ENCODE measurements at regions not wholly inside any gene's neighbourhood (a gene's known extent, or its start where the extent isn't known, plus 50 kb on each side); places are given as distances from the start of the nearest gene placed in this dataset.

DNA sequence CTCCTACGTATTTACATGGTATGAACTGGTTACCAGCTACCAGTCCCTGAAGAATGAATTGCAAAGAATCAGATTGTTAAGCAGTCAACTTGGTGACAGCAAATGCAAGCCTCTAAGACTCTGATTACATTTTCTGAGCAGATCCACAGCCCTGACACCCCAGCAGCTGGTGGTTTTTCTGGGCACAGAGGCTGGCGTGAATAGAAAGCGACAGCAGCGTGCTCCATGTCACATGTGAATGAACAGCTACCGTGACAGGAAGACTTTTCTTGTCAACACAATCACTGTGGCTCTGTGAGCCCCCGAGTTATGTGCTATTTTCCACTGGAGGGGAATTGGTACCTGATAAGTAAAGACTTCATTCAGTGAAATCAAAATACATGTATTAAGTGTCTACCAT lies 93.2 kb upstream of the CBLN2 start:
- Histone ChIP-seq H3K79me2 (ENCODE audit: control insufficient read depth, insufficient read depth, low read length) (no peaks in the 10 kb centered on the region), H4K20me1 (replicated peaks; ENCODE audit: control insufficient read depth, extremely low read depth, insufficient read depth, low read length) (no peaks in the 10 kb centered on the region), H3K9ac (replicated peaks; ENCODE audit: extremely low read depth, insufficient read depth, low read length) (no peak overlapping the region), H3K4me2 (ENCODE audit: insufficient read depth, low read length) (no peak overlapping the region), H3K27ac (ENCODE audit: insufficient read depth, low read depth, low read length) (no peak overlapping the region), H3K9me3 (replicated peaks; ENCODE audit: control insufficient read depth, insufficient read depth, low read length) (no peaks in the 10 kb centered on the region), H3K27me3 (ENCODE audit: control insufficient read depth in 2 of 2, insufficient read depth in 2 of 2, low read length in 2 of 2) (no peaks in the 10 kb centered on the region), H3K4me3 (replicated peaks in 1 of 3; ENCODE audit: insufficient read depth in 1 of 3, low read depth in 1 of 3, low read length in 3 of 3) (no peak overlapping the region), H2AFZ (ENCODE audit: low read depth, low read length) (no peak overlapping the region), H3K36me3 (ENCODE audit: control insufficient read depth in 2 of 2, extremely low read depth in 1 of 2, insufficient read depth in 2 of 2, low read length in 2 of 2) (no peaks in the 10 kb centered on the region), H3K9me1 (replicated peaks; ENCODE audit: control insufficient read depth, extremely low read depth, insufficient read depth, low read length) (no peaks in the 10 kb centered on the region), H3K4me1 (ENCODE audit: control insufficient read depth, extremely low read depth, insufficient read depth, low read length) (no peaks in the 10 kb centered on the region)
- BruUV-seq (replicated peaks): no TSS peak
- POLR2A ChIA-PET: no interaction called here
- CTCF ChIA-PET: no interaction called here
- DNase-seq (ENCODE audit: low read depth, low spot score) (no peak), FAIRE-seq (no peak)
- TF ChIP-seq GATA2 (IDR thresholded peaks at IDR 0.05; ENCODE audit: insufficient read depth, insufficient read length, low read depth, low read length) (no peak), JUN (IDR thresholded peaks at IDR 0.05; ENCODE audit: borderline replicate concordance, insufficient read depth, insufficient read length, low read depth) (no peak), FOS (IDR thresholded peaks at IDR 0.05; ENCODE audit: borderline replicate concordance, insufficient read depth, low read length) (no peak), POLR2A (IDR thresholded peaks at IDR 0.05; ENCODE audit: low read depth, low read length) (no peak)
- dilution Hi-C loops (cut with MboI; ENCODE audit: extremely low pct_ligation_motif_present, low sequenced_read_pairs): no loop called here
- intact Hi-C loops (cut with micrococcal nuclease): no loop called here

DNA sequence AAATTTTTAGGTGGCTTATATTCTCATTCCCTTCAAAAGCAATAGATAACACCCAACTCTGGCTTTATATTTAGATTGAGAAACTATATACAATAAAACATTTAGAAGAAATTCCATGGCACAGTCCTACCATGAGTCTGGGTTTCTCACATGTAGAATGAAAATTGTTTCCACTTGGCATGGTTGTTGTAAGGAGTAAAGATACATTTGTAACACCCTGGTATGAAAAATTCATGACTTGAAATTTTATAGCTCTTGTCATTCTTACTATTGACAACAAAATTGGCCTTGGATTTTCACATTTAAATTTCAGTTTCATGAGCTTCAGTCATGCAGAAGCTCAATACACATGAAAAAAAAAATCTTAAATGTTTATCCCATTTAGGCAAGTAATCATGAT lies 92.5 kb upstream of the CBLN2 start:
- Histone ChIP-seq H3K9me1 (replicated peaks; ENCODE audit: control insufficient read depth, extremely low read depth, insufficient read depth, low read length) (no peaks in the 10 kb centered on the region), H2AFZ (ENCODE audit: low read depth, low read length) (no peak overlapping the region), H3K4me1 (ENCODE audit: control insufficient read depth, extremely low read depth, insufficient read depth, low read length) (no peaks in the 10 kb centered on the region), H3K27me3 (ENCODE audit: control insufficient read depth in 2 of 2, insufficient read depth in 2 of 2, low read length in 2 of 2) (no peaks in the 10 kb centered on the region), H3K4me3 (replicated peaks in 1 of 3; ENCODE audit: insufficient read depth in 1 of 3, low read depth in 1 of 3, low read length in 3 of 3) (no peak overlapping the region), H3K79me2 (ENCODE audit: control insufficient read depth, insufficient read depth, low read length) (no peaks in the 10 kb centered on the region), H3K36me3 (ENCODE audit: control insufficient read depth in 2 of 2, extremely low read depth in 1 of 2, insufficient read depth in 2 of 2, low read length in 2 of 2) (no peaks in the 10 kb centered on the region), H3K9me3 (replicated peaks; ENCODE audit: control insufficient read depth, insufficient read depth, low read length) (no peaks in the 10 kb centered on the region), H3K9ac (replicated peaks; ENCODE audit: extremely low read depth, insufficient read depth, low read length) (no peak overlapping the region), H4K20me1 (replicated peaks; ENCODE audit: control insufficient read depth, extremely low read depth, insufficient read depth, low read length) (no peaks in the 10 kb centered on the region), H3K27ac (ENCODE audit: insufficient read depth, low read depth, low read length) (no peak overlapping the region), H3K4me2 (ENCODE audit: insufficient read depth, low read length) (no peak overlapping the region)
- ChIA-PET CTCF (no interaction called here), POLR2A (no interaction called here)
- BruUV-seq (replicated peaks): no TSS peak
- no peak for TF ChIP-seq EZH2 (IDR thresholded peaks at IDR 0.05; ENCODE audit: borderline replicate concordance, low read depth, low read length, severe bottlenecking)
- no peak for TF ChIP-seq FOS (IDR thresholded peaks at IDR 0.05; ENCODE audit: borderline replicate concordance, insufficient read depth, low read length)
- no peak for TF ChIP-seq POLR2AphosphoS5 (IDR thresholded peaks at IDR 0.05; ENCODE audit: insufficient read depth, low read depth, low read length)
- TF ChIP-seq JUN (IDR thresholded peaks at IDR 0.05; ENCODE audit: borderline replicate concordance, insufficient read depth, insufficient read length, low read depth): no peak
- TF ChIP-seq MYC (IDR thresholded peaks at IDR 0.05; ENCODE audit: low read depth, low read length): no peak
- no peak for TF ChIP-seq GATA2 (IDR thresholded peaks at IDR 0.05; ENCODE audit: insufficient read depth, insufficient read length, low read depth, low read length)
- TF ChIP-seq, protein P1, sequence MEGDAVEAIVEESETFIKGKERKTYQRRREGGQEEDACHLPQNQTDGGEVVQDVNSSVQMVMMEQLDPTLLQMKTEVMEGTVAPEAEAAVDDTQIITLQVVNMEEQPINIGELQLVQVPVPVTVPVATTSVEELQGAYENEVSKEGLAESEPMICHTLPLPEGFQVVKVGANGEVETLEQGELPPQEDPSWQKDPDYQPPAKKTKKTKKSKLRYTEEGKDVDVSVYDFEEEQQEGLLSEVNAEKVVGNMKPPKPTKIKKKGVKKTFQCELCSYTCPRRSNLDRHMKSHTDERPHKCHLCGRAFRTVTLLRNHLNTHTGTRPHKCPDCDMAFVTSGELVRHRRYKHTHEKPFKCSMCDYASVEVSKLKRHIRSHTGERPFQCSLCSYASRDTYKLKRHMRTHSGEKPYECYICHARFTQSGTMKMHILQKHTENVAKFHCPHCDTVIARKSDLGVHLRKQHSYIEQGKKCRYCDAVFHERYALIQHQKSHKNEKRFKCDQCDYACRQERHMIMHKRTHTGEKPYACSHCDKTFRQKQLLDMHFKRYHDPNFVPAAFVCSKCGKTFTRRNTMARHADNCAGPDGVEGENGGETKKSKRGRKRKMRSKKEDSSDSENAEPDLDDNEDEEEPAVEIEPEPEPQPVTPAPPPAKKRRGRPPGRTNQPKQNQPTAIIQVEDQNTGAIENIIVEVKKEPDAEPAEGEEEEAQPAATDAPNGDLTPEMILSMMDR (IDR thresholded peaks at IDR 0.05; ENCODE audit: extremely low read depth in 1 of 2, insufficient read depth in 1 of 2, low read depth in 1 of 2, low read length in 2 of 2): no peak
- no peak for TF ChIP-seq POLR2A (IDR thresholded peaks at IDR 0.05; ENCODE audit: low read depth, low read length)
- FAIRE-seq (no peak), DNase-seq (ENCODE audit: low read depth, low spot score) (no peak)
- dilution Hi-C loops (cut with MboI; ENCODE audit: extremely low pct_ligation_motif_present, low sequenced_read_pairs): no loop called here
- intact Hi-C loops (cut with micrococcal nuclease): no loop called here

Measured in endothelial cell of umbilical vein (primary cell).